Ramos (cell line): ENCODE measurements at regions not wholly inside any gene's neighbourhood (a gene's known extent, or its start where the extent isn't known, plus 50 kb on each side); places are given as distances from the start of the nearest gene placed in this dataset.

Source experiments
- in situ Hi-C: fragments of 300-500 bp; cut with MboI; formaldehyde crosslinking; loops from one replicate; pipeline ENCODE4 v1.14.3; 2022; ENCODE audit warnings: low sequenced_read_pairs; ENCODE audit not compliant: unreplicated experiment

DNA sequence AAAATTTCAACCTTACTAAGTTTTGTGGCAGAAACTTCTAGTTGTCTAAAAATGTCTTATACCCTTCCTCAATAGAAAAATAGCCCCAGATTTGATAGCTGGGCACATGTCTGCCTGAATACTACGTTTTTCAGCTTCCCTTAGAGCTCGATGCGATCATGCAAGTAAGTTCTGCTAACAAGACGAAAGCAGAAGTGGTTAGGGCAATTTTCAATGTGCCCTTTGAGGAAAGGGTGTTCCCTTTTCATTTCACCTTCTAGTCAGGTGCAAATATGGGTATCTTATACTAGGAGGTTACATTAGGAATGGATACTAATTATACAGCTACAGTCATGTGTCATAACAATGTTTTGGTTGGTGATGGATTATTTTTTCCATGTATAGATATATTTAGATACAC is 1572.1 kb upstream of the LRRTM1 start:
- in situ Hi-C loops, result no loop called here

DNA sequence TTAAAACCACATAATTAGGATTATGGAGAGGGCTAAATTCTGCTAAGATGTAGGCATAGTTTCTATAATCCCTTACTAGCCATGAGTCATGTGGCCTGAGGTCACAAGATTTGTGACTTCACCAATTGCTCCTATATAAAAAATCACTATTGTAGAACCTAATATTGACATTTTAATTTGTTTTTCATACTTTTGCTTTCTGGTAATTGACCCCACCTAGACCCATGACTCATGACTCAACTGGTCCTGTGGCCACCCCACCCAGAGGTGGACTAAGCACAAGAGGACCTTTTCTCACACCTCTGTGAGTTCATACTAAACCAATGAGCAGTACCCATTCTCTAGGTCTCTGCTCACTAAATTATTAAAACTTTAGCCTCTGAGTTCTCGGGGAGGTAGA is 1567.5 kb upstream of the LRRTM1 start:
- in situ Hi-C loops, result no loop called here

DNA sequence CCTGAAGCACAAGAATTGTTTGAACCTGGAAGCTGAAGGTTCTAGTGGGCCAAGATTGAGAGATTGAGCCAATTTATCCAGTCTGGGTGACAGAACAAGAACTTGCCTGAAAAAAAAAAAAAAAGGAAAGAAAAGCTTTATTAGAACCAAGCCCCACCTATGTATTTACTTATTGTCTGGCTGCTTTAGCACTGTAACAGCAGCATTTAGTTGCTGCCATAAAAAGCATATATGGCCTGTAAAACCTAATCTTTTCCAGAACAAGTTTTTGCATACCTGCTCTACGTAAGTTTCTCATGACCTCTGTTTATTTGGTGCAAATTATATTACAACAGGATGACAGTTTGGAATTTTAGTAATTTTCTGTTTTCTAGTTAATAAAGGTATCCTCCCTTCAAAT is 1565.6 kb upstream of the LRRTM1 start:
- in situ Hi-C loops, result no loop called here

DNA sequence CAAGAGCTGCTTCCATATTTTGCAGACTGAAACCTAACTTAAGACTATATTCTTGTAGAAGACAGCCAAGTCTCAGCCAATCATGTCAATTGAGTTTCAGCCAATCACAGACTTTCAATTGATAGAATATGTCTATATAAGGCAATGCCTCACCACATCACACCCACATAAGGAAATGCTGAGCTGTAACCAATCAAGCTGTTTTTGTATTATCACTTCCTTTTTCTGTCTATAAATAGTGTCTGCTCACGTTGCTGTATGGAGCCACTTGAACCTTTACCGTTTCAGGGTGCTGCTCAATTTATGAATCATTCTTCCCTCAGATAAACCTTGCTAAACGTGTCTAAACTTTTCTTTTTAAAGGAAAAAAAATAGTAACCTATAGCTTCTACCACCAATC is 1554.4 kb upstream of the LRRTM1 start:
- in situ Hi-C loops, result no loop called here

DNA sequence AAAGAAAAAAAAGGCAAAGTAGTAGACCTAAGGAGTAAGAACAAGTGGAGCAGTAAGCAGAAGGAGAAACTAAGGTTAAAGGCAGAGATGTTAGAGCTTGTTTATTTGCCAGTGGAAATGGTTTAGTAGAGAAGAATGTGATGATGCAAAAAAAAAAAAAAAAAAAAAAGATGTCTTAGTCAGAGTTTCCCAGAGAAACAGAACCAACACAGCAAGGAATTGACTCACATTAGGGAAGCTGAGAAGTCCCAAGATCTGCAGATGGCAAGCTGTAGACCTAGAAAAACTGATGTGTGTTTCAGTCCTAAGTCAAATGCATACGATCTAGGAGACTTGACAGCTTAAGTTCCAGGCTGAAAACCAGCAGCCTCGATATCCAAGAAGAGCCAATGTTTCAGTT is 1548.8 kb upstream of the LRRTM1 start:
- in situ Hi-C loops, result no loop called here

DNA sequence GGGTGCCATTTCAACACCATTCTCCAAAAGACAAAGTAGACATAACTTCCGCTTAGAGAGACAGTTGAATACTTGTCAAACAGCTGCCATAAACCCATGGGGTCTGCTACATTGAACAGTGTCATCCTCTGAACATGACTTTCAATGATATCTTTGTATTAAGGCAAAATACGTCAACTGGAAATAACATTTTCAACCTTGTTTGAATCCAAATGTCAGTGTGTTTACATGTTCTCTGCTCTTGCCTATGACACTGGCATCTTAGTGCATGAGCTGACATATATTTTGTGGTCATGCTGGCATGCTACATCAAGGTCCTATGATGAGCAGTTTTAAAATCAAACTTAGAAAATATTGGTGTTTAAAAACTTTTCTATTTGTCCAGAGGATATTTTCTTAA is 1548.1 kb upstream of the LRRTM1 start:
- in situ Hi-C loops, result no loop called here

DNA sequence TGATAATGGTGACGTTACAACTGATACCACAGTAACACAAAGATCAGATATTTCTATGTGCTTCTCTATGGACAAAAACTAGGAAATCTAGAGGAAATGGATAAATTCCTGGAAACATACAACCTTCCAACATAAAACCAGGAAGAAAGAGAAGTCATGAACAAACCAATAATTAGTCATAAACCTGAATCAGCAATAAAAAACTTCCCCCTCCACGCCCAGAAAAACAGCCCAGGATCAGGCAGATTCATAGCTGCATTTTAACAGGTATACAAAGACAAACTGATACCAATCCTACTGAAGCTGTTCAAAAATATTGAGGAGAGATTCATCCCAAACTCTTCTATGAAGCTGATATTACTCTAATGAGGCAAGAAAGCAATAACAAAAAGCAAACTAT is 1535.2 kb upstream of the LRRTM1 start:
- in situ Hi-C loops, result no loop called here

DNA sequence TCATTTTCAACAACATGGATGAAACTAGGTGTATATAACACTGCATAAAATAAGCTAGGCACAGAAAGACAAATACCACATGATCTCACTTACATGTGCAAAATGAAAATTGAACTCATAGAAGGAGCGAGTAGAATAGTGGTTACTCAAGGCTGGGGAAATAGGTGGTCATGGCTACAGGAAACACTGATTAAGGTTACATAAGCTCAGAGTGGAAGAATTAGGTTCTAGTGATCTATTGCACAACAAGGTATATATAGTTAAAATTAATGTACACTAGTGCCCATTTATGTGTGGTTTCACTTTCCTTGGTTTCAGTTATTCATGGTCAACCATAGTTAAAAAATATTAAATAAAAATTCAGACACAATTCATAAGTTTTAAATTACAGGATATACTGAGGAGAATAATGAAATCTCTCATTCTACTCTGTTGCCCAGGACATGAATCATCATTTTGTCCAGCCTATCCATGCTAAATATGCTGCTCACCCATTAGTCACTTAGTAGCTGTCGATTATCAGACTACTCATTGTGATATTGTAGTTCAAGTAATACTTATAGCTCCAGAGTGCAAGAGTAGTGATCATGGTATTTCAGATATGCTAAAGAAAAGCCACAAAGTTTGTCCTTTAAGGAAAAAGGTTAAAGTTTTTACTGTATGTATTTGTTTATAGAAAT is 1530.9 kb upstream of the LRRTM1 start:
- in situ Hi-C loops, result no loop called here

DNA sequence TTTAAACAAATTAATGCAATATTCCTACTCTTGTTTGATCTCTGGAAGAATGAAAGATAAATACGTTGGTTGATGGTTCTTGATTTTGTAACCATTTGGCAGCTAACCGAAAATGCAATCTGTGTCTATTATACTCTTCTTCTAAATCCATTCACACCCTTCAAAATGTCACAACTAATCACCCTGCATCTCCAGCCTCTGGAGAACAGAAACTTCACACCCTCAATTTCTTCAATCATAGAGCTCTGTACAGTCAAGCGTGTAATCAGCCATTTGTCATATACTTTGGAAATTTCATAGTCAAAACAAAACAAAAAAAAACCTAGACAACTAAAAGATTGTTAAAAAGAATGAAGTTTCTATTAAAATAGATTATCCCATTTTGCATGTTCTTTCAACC is 1482.3 kb upstream of the LRRTM1 start:
- in situ Hi-C loops, result no loop called here

DNA sequence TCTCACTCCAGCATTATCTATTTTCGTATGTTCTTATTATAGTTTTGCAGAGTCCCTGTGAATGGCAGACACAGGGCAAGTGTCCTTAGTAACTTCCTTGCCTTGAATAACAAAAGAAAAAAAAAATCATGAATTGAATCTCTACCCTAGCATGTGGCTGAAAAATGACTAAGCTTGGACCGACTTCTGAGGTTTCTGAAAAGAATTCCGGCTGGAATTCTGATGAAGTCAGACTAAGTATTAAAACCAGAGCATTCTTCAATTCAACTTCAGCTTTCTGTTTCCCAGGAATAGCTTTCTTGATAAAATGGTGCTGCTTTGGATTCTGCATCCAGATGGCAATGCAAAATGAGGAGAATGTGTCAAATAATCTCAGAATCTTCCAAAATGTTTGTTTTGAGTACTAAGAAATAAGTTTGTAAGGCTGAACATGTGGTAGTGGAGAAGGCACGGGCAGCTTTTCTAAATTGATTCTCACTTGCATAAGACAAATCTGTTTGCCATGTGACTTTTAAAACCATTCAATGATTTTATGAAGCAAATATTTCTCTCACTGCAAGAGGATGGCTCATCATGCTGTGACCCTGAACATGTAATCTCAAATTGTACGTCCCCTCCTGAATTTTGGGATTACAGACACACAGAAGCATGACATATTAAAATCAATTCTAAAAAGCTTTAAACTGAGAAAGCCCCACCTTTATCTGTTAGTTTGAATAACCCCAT is 1462.8 kb upstream of the LRRTM1 start:
- in situ Hi-C loops, result no loop called here

DNA sequence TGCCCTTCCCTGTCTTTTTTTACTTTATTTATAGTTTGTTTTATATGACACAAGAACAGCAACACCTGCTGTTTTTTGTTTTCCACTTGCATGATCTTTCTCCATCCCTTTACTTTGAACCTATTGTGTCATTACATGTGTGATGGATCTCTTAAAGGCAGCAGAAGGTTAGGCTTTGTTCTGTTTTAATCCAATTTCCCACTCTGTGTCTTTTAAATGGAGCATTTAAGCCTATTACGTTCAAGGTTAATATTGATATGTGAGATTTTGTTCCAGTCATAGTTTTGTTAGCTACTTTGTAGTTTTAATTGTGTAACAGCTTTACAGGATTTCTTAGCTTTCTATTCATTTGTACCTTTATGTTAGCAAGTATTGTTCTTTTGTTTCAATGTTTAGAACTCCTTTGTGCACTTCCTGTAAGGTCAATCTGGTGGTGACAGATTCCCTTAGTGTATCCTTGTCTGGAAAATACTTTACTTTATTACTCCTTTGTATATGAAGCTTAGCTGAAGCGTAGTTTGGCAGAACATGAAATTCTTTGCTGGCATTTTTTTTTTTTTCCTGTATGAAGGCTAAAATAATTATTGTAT is 1443.0 kb upstream of the LRRTM1 start:
- in situ Hi-C loops, result no loop called here

DNA sequence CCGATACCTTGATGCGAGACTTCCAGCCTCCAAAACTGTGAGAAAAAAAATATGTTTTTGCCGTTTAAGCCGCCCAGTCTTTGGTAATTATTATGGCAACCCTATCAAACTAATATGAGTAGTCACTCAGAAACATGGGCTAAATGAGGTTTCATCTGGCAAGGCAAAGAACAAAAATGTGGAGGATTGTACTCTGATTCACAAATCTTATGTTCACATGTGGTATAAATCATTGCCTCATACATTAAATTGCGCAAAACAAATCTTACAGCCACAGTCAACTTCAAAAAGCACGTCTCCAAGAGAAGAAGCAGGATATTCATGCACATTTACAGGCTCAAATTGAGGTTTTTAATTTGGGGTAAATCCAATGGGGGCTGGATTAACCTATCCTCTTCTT is 1435.4 kb upstream of the LRRTM1 start:
- in situ Hi-C loops, result no loop called here

DNA sequence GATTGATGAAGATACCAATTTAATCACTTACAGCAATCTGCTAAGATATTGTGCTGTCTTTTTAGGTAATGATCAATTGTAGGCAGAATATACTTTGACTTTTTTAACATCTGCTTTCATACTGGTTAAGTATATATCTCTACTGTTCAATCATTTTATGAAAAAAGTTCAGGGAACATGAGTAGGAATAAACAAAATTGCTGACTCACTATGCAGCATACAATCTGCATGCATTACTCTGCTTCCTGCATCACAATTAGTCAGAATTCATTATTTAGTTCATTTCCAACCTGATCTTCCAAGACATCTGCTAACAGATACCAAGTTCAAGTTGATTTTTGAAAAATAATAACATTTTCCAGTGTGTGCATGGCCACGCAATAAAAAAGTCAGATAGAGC is 1430.4 kb upstream of the LRRTM1 start:
- in situ Hi-C loops, result no loop called here

DNA sequence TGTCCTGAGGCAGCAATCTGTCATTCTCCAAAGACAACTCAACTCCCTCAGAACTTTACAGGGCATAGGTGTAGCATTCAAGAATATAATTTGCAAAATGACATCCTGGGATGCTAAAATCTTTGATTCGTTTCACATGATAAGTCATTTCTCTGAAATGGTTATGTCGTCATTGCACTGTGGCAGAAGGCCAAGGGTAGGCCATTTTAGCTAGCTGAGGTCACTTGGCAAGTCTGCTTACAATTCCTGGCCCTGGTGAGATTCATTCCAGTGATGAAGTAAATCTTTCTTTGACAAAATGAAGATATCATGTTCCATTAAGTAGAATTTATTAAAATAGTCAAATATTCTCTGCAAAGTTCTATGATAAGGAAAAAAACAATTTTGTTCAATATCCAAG is 1410.3 kb upstream of the LRRTM1 start:
- in situ Hi-C loops, result no loop called here

DNA sequence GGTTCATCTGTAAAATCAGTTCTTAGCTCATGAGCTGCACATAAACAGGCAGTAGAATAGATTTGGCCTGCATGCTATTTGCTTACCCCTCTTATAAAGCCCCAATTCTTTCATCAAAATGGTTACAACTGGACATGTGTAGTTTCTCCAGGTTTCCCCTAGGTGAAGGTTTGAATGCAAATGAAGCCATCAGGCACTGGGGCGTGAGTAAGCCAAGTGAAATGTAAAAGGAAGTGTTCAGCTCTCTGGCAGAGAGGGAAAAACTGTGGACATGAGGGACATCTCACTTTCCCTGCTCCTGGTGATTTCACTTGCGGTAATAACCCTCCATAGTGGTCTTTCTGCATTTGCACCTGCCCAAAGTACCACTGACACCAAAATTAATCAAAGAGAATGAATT is 1402.3 kb upstream of the LRRTM1 start:
- in situ Hi-C loops, result no loop called here

DNA sequence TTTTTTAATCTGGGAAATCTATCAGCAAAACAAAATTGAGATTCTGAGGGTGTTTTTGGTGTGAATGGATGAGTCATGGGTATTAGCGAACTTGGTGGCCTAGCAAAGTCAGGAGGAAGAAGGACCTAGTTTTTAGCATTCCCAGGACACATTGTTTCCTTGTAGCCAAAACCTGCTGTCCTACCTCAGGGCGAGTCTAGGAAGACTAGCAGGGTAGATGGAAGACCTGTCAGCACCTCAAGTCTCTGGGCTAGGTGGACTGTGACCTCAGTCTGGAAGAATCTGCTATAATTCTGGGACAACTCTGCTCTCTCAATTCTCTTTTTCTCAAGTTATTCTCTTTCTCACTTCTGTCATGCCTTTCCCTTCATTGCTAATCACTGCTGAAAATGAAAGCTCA is 1399.3 kb upstream of the LRRTM1 start:
- in situ Hi-C loops, result no loop called here

DNA sequence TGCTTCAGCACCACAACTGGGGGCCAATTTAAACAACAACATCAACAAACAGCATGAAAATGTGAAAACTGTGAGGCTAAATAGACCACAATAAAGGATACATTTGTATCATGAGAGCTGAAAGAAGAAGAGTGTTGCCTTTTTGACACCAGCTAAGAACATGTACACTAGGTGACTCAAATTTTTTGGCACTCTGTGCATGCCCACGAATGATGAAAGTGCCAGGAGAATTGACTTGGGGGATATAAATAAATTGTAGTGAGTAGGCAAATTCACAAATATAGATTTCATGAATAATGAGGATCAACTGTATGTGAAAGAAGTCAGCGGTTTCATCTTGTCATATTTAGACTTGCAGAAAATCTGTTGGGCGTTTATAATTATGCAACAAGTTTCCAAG is 1388.0 kb upstream of the LRRTM1 start:
- in situ Hi-C loops, result no loop called here

DNA sequence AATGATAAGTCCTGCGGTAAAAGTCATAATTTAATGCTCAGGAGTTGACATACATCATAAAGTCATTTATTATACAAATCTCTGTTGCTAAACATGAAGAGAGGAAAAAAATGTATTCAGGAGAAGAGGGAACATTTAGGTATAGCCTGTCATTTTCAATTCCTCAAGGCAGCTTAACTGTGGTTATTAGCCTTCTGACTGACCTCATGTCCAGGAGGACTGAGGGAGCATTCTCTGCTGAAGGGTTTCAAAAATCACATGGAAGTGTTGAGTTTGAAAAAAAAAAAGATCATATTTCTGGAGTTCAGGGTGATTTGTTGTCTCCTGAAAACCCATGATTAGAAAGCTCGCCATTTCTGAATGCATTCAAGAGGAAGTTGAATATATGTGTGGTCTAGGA is 1371.1 kb upstream of the LRRTM1 start:
- in situ Hi-C loops, result no loop called here

DNA sequence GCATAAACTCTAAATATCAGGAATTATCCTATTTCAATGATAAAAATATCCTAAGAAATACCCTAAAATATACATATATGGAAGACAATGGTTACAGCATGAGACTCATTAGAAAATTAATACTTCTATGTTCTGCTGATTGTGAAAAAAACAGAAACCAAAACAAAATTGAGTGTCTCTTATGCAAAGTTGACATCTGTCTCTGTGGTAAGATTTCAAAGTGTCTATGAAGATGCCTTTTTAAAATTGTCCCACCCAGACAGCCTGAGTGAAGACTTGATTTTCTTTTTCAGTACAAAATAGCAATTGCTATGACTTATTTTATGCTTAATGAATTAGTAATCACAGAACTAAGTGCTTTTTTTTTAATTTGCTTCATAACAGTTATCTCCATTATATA is 1368.4 kb upstream of the LRRTM1 start:
- in situ Hi-C loops, result no loop called here

DNA sequence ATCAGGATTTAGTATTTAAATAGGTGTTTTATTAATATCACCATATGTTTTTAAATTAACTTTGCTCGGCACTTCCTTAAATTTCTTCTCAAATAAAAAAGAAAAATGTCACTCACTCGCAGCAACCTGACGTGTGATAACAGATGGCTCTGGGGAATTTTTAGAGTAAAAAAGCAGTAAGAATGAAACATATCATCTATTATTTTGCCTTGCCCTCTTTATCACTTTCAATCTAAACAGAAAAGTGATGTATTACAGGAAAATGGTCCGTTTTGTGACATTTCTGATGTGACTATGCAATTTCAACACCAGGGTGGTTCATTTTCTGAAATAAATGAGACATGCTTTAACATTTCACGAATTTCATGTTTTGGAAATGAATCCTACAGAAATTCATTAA is 1368.0 kb upstream of the LRRTM1 start:
- in situ Hi-C loops, result no loop called here

DNA sequence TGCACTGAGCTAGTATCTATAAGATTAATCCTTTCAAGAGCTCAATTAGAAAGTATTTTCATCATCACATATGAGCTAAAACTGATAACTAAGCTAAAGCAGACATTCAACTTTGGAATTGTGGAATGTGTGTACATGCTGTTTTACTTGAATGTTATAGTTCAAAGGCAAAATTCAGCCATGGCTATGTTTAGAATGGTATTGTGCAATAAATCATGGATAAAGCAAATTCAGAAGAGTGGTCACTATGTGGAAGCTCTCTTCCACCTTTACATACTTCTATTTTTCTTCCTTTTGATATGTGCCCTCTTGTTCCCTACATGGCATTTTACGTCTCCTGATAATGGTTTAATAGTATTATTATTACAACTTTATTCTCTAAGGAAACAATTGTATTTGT is 1366.3 kb upstream of the LRRTM1 start:
- in situ Hi-C loops, result no loop called here

DNA sequence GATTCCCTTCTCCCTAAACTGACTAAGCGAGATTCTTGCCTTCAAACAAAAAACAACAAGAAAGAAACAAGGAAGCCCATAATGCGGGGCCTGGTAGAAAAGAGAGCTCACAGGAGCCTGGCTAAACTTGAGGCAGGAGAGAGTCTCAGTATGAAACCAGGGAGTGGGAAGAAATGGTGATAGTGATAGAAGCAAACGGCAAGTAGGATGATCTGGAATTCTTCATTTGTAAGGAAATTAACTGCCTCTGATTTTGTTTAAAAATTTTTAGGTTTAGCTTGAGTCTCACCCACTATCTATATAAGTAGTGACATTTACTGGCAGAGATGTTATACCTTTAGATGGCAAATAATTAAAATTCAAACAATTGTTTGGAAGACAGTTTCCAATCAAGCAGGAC is 1356.5 kb upstream of the LRRTM1 start:
- in situ Hi-C loops, result no loop called here
